Stimulated activated CD8-positive, alpha-beta memory T cell treated with anti-CD3 and anti-CD28 coated beads, Interleukin-15, amount 100 ng/mL, for 48 hours (primary cell): ENCODE measurements at regions not wholly inside any gene's neighbourhood (a gene's known extent, or its start where the extent isn't known, plus 50 kb on each side); places are given as distances from the start of the nearest gene placed in this dataset.

Experiments
- DNase-seq, 2 donors: peaks; one replicate each; pipeline ENCODE4 v3.0.0-alpha.2; 2020; ENCODE audit warnings: low read depth in 2 of 2

DNA sequence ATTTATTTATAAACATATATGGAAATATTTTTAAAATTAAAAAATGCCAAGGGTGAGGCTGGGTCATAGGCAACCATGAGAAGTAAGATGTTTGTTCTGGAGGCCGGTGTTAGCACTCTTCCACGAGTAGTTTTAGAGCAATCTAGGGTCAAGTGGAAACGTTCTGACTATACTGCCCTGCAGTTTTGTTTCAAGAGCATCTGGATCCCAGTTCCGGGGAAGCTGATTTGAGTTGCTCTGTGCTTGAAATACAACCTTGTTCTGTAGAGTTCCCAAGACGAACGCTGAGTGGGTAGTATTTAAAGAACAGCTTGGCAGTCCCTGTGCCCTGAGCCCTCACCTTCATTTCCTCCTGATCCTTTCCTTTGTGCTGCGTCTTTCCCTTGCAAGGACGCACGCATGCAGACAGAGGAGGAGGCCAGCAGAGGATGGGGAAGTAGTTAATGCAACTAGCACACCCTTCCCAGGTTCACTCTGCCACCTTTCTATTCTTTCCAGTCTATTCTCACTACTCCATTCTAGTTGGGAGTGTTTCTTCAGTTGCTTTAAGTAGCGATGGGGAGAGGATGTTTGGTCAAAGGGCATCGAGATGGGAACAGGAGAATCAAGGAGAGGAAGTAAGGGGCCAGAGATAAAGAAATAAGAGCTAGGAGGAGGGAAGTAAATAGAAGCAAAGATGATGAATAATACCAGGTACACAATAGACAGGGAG lies 68.3 kb upstream of the ZSWIM6 start:
- DNase-seq = no peak

GRCh38 chr5:61264273-61264661 lies 67.8 kb upstream of the ZSWIM6 start:
- no peak for DNase-seq

- no peak for DNase-seq
Measured at GRCh38 chr5:61267116-61267515, 64.9 kb upstream of the ZSWIM6 start.

- no peak for DNase-seq
Measured at GRCh38 chr5:61268871-61269270, 63.2 kb upstream of the ZSWIM6 start.

DNA sequence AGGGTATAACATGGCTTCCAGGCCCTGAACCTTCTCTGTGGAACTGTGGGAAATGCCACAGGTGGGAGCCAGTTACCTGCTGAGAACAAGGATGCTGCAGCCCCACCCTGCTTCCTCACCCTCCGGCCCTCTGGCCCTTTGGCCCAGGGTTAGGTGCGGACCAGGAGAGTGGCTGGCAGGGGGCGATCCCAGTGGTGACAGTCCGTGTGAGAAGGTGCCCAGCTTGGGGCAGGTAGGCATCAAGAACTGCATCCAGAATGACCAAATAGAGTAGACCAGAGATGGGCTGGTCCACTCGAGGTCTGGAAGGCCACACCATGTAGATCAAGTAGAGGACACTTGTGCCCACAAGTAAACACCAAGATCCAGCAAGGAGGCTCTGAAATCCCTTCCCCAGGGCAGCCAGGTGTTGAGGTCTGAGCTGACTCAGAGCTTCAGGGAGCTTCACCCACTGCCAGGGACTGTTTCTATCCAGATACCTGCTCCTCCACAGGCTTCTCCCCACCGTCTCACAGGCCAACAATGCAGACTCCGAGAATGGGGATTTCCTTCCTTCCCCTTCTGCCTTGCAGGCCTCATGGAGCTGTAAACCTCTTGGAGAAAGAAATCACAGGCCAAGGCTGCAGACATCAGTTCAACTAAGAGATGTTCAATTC lies 61.4 kb upstream of the ZSWIM6 start:
- no peak for DNase-seq

DNA sequence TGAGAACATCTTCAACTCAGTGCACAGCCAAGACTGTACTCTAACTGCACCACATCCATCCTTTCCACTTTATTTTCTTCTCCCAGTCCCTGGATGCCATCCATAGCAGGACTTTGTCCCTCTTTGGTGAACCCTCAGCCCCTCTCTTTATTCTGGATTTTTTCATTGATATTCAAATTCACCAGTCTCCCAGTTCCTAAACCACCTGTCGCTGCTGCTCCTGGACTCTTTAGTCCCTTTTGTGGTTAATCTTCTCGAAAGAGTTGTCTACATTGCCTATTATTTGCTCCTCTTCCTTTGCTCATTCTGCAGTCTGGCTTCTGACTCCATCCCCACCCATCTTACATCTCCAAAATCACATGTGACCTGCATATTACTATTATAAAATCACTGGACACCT lies 59.4 kb upstream of the ZSWIM6 start:
- DNase-seq = no peak

GRCh38 chr5:61273279-61273975 lies 58.6 kb upstream of the ZSWIM6 start:
- no peak for DNase-seq

GRCh38 chr5:61274511-61274911 lies 57.5 kb upstream of the ZSWIM6 start:
- DNase-seq = no peak

GRCh38 chr5:61275841-61276240 lies 56.2 kb upstream of the ZSWIM6 start:
- DNase-seq = no peak

DNA sequence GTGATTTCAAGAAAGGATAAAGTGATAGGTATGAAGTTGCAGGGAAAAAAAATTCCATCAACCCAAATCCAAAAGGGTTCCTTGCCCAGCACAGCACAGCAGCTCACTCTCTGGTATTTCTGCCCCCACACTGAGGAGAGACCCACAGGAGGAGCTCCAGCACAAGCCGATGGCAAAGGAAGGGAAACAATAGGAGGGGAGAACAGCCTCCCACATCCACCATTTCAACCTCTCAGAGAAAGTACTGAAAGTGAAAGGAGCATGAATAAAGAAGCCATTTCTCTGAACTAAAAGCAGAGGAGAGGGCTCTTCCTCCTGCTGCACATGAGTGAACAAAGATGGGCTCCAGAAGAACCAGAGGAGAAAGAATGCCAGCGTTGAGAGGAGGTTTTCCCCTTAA lies 54.9 kb upstream of the ZSWIM6 start:
- no peak for DNase-seq

- no peak for DNase-seq
Measured at GRCh38 chr5:61277781-61278180, 54.3 kb upstream of the ZSWIM6 start.

DNA sequence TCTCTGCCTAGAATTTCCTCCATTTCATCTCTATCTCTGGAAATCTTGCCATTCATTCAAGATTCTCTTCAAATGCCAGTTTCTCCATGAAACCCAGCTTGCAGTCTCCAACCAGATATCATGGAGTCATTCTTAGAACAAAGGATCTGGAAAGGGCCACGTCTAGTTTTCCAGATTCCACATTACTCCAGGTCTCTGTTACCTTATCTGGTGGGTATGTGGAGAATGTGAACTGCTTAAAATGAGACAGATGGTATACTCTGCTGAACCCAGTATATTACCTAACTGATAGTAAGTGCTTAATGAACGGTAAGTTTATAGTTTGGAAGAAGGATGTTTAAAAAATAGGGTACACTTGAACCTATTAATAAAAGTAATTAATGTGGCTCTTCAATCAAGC lies 52.3 kb upstream of the ZSWIM6 start:
- no peak for DNase-seq

DNA sequence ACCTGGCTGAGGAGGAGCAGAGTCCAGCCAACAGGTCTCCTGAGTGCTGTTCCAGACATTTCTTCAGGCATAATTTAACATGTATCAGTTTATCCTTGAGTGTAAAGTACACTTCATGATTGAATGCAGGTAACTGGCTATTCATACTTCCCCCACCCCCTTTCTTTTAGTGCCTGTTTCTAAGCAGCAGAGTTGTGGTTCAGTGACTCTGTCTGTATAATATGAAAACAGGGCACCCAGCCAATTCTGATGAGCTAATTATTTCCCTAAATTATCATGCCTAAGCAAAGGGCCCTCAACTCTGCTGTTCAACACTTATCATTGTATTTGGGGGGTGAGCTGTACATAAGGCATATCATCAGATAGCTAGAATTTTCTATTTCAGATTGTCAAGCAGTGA lies 51.9 kb upstream of the ZSWIM6 start:
- no peak for DNase-seq

- no peak for DNase-seq
Measured at GRCh38 chr5:61280761-61281427, 51.2 kb upstream of the ZSWIM6 start.

- DNase-seq = no peak
Measured at GRCh38 chr5:61281686-61282085, 50.4 kb upstream of the ZSWIM6 start.
